ENCODE measurements at regions not wholly inside any gene's neighbourhood (a gene's known extent, or its start where the extent isn't known, plus 50 kb on each side); places are given as distances from the start of the nearest gene placed in this dataset.

- no peak for TF ChIP-seq CTCF (IDR thresholded peaks at IDR 0.05; ENCODE audit: low read length)
- TF ChIP-seq EZH2 (optimal IDR thresholded peaks at IDR 0.05; ENCODE audit: low read depth, low read length): no peak
- no peak for TF ChIP-seq EZH2phosphoT487 (IDR thresholded peaks at IDR 0.05; ENCODE audit: low read length)
These were observed 521.0 kb upstream of the ARID1B start for GRCh38 chr6:156256161-156256560.
